Mesenchymal stem cell (in vitro differentiated cells and primary cell): ENCODE measurements at regions not wholly inside any gene's neighbourhood (a gene's known extent, or its start where the extent isn't known, plus 50 kb on each side); places are given as distances from the start of the nearest gene placed in this dataset.

Source experiments
- DNase-seq: peaks from one replicate; pipeline ENCODE4 v3.0.0-alpha.2; 2013
- H2AFZ ChIP-seq: one replicate; pipeline ENCODE4 v1.6.1; 2013; ENCODE audit warnings: low read depth, mild to moderate bottlenecking, control low read depth, inconsistent platforms, low read length, moderate library complexity
- H2AK5ac ChIP-seq: 2 replicates; pipeline ENCODE4 v1.6.1; 2013; ENCODE audit warnings: low read length, moderate library complexity, mild to moderate bottlenecking, inconsistent platforms; ENCODE audit not compliant: severe bottlenecking
- H2BK120ac ChIP-seq: one replicate; pipeline ENCODE4 v1.6.1; 2013; ENCODE audit warnings: low read depth, mild to moderate bottlenecking, inconsistent platforms, low read length, moderate library complexity
- H2BK12ac ChIP-seq, 2 experiments: one replicate each; pipeline ENCODE4 v1.6.1; 2013; ENCODE audit warnings: inconsistent platforms in 2 of 2, low read length in 2 of 2, mild to moderate bottlenecking in 2 of 2, moderate library complexity in 2 of 2, control low read depth in 1 of 2
- H2BK15ac ChIP-seq: one replicate; pipeline ENCODE4 v1.6.1; 2013; ENCODE audit warnings: mild to moderate bottlenecking, low read depth, inconsistent platforms; ENCODE audit not compliant: poor library complexity, severe bottlenecking
- H2BK5ac ChIP-seq: 2 replicates; pipeline ENCODE4 v1.6.1; 2013; ENCODE audit warnings: low read depth, mild to moderate bottlenecking, low read length, control low read depth, inconsistent platforms; ENCODE audit not compliant: poor library complexity, severe bottlenecking
- H3K14ac ChIP-seq, 2 experiments: one replicate each; pipeline ENCODE4 v1.6.1; 2013; ENCODE audit warnings: inconsistent platforms in 2 of 2, low read length in 2 of 2, control low read depth in 1 of 2, mild to moderate bottlenecking in 1 of 2, moderate library complexity in 1 of 2
- H3K18ac ChIP-seq, 2 experiments: one replicate each; pipeline ENCODE4 v1.6.1; 2013; ENCODE audit warnings: inconsistent platforms in 2 of 2, low read length in 2 of 2, control low read depth in 1 of 2, low read depth in 1 of 2, mild to moderate bottlenecking in 1 of 2
- H3K23ac ChIP-seq, 2 experiments: one replicate each; pipeline ENCODE4 v1.6.1; 2013; ENCODE audit warnings: inconsistent platforms in 2 of 2, low read length in 2 of 2, mild to moderate bottlenecking in 2 of 2, moderate library complexity in 2 of 2, control low read depth in 1 of 2
- H3K27ac ChIP-seq: 2 replicates; pipeline ENCODE4 v1.5.1; 2013; ENCODE audit warnings: mild to moderate bottlenecking, moderate library complexity, low read length, control low read depth, inconsistent platforms; ENCODE audit not compliant: poor library complexity, severe bottlenecking
- H3K27me3 ChIP-seq, 2 experiments: 2 replicates each; pipeline versions ENCODE4 v1.6.1 to v1.7.0; 2013; ENCODE audit warnings: low read length in 2 of 2, mild to moderate bottlenecking in 2 of 2, moderate library complexity in 2 of 2, control low read depth in 1 of 2, inconsistent platforms in 1 of 2; ENCODE audit not compliant: control insufficient read depth in 1 of 2, insufficient read depth in 1 of 2
- H3K36me3 ChIP-seq, 2 experiments: 2 replicates each; pipeline versions ENCODE4 v1.6.1 to v1.7.0; 2013; ENCODE audit warnings: low read length in 2 of 2, control low read depth in 1 of 2, inconsistent platforms in 1 of 2, low read depth in 1 of 2, mild to moderate bottlenecking in 1 of 2; ENCODE audit not compliant: insufficient read depth in 2 of 2, control insufficient read depth in 1 of 2
- H3K4ac ChIP-seq, 2 experiments: one replicate each; pipeline ENCODE4 v1.6.1; 2013; ENCODE audit warnings: inconsistent platforms in 2 of 2, low read length in 2 of 2, mild to moderate bottlenecking in 2 of 2, moderate library complexity in 2 of 2, control low read depth in 1 of 2, low read depth in 1 of 2
- H3K4me1 ChIP-seq: 2 replicates; pipeline ENCODE4 v1.6.1; 2013; ENCODE audit warnings: low read depth, low read length, control low read depth; ENCODE audit not compliant: control insufficient read depth, insufficient read depth
- H3K4me2 ChIP-seq: 2 replicates; pipeline ENCODE4 v1.6.1; 2013; ENCODE audit warnings: low read length, mild to moderate bottlenecking, inconsistent platforms; ENCODE audit not compliant: poor library complexity, severe bottlenecking
- H3K4me3 ChIP-seq, 2 experiments: 2 replicates each; pipeline versions ENCODE4 v1.5.1 to v1.7.0; 2013; ENCODE audit warnings: low read length in 2 of 2, mild to moderate bottlenecking in 2 of 2, control low read depth in 1 of 2, low read depth in 1 of 2; ENCODE audit not compliant: insufficient read depth in 1 of 2
- H3K79me1 ChIP-seq: replicated peaks from 2 replicates; pipeline ENCODE4 v1.6.1; 2013; ENCODE audit warnings: mild to moderate bottlenecking, control low read depth, low read length, inconsistent platforms; ENCODE audit not compliant: poor library complexity, severe bottlenecking
- H3K9ac ChIP-seq: 2 replicates; pipeline ENCODE4 v1.7.0; 2013; ENCODE audit warnings: mild to moderate bottlenecking, low read length, moderate library complexity
- H3K9me3 ChIP-seq: 2 replicates; pipeline ENCODE4 v1.7.0; 2013; ENCODE audit warnings: mild to moderate bottlenecking, low read length; ENCODE audit not compliant: control insufficient read depth
- H4K8ac ChIP-seq: one replicate; pipeline ENCODE4 v1.6.1; 2013; ENCODE audit warnings: inconsistent platforms, mild to moderate bottlenecking, low read length, moderate library complexity
- H4K91ac ChIP-seq: one replicate; pipeline ENCODE4 v1.6.1; 2013; ENCODE audit warnings: mild to moderate bottlenecking, low read length, inconsistent platforms
- WGBS: methylation state at CpG from one replicate; pipeline ENCODE4 v1.1.7; 2013; ENCODE audit warnings: mixed read lengths; 5-methylcytosine and 5-hydroxymethylcytosine counted together

- H2BK15ac ChIP-seq: no peak overlapping the region
- H2BK5ac ChIP-seq: no peak overlapping the region
- no peak overlapping the region for H3K18ac ChIP-seq
- H4K8ac ChIP-seq: no peak overlapping the region
- H3K27ac ChIP-seq: no peak overlapping the region
- H3K27me3 ChIP-seq: no peaks in the 10 kb centered on the region
- H2AFZ ChIP-seq: no peak overlapping the region
- no peaks in the 10 kb centered on the region for H3K4me1 ChIP-seq
- H2BK120ac ChIP-seq: no peak overlapping the region
- H4K91ac ChIP-seq: no peak overlapping the region
- no peak overlapping the region for H3K14ac ChIP-seq
- no peak overlapping the region for H3K4me3 ChIP-seq
- no CpG with 5 or more reads among the region's 1 CpG for WGBS
- H3K9ac ChIP-seq: no peak overlapping the region
- no peak for DNase-seq
- H3K4me2 ChIP-seq: no peak overlapping the region
- H3K79me1 ChIP-seq: no peaks in the 10 kb centered on the region
- no peak overlapping the region for H2BK12ac ChIP-seq
- no peak overlapping the region for H3K23ac ChIP-seq
- H3K36me3 ChIP-seq: no peaks in the 10 kb centered on the region
- H2AK5ac ChIP-seq: no peak overlapping the region
- H3K4ac ChIP-seq: no peak overlapping the region
- H3K9me3 ChIP-seq: peaks cover under 1% of the 10 kb centered on the region
Measured at GRCh38 chr16:8476824-8477223, 113.5 kb downstream of the TMEM114 start.

GRCh38 chr16:8474587-8474986, 115.7 kb downstream of the TMEM114 start:
- H2BK120ac ChIP-seq: no peak overlapping the region
- no peak overlapping the region for H2BK15ac ChIP-seq
- H4K8ac ChIP-seq: no peak overlapping the region
- no peak overlapping the region for H2BK12ac ChIP-seq
- H3K4me2 ChIP-seq: no peak overlapping the region
- no peaks in the 10 kb centered on the region for H3K27me3 ChIP-seq
- no peak overlapping the region for H2BK5ac ChIP-seq
- no peak overlapping the region for H3K14ac ChIP-seq
- H3K9ac ChIP-seq: no peak overlapping the region
- WGBS: 55% methylated on average over 9 of the region's 9 CpGs
- H4K91ac ChIP-seq: no peak overlapping the region
- H3K18ac ChIP-seq: no peak overlapping the region
- H3K4me3 ChIP-seq: no peak overlapping the region
- H3K27ac ChIP-seq: no peak overlapping the region
- H3K9me3 ChIP-seq: no peaks in the 10 kb centered on the region
- H3K4me1 ChIP-seq: no peaks in the 10 kb centered on the region
- no peak for DNase-seq
- no peak overlapping the region for H2AK5ac ChIP-seq
- H3K36me3 ChIP-seq: no peaks in the 10 kb centered on the region
- no peak overlapping the region for H3K4ac ChIP-seq
- H3K23ac ChIP-seq: no peak overlapping the region
- no peaks in the 10 kb centered on the region for H3K79me1 ChIP-seq
- no peak overlapping the region for H2AFZ ChIP-seq

- Histone ChIP-seq H3K4ac (no peak overlapping the region), H3K4me2 (no peak overlapping the region), H3K4me1 (no peaks in the 10 kb centered on the region), H2BK120ac (no peak overlapping the region), H3K18ac (no peak overlapping the region), H2AK5ac (no peak overlapping the region), H4K8ac (no peak overlapping the region), H2BK5ac (no peak overlapping the region), H3K79me1 (no peaks in the 10 kb centered on the region), H2AFZ (no peak overlapping the region), H2BK12ac (no peak overlapping the region), H3K27ac (no peak overlapping the region), H3K9me3 (no peaks in the 10 kb centered on the region), H3K27me3 (no peaks in the 10 kb centered on the region), H4K91ac (no peak overlapping the region), H3K36me3 (no peaks in the 10 kb centered on the region), H2BK15ac (no peak overlapping the region), H3K9ac (no peak overlapping the region), H3K4me3 (no peak overlapping the region), H3K14ac (no peak overlapping the region), H3K23ac (no peak overlapping the region)
- no peak for DNase-seq
- WGBS: 60% methylated on average over 5 of the region's 7 CpGs
Measured at GRCh38 chr16:8469102-8469778, 121.1 kb downstream of the TMEM114 start.

GRCh38 chr16:8464979-8465378, 125.3 kb downstream of the TMEM114 start:
- no peak overlapping the region for H2BK12ac ChIP-seq
- H3K27ac ChIP-seq: no peak overlapping the region
- no peak overlapping the region for H4K8ac ChIP-seq
- H3K9me3 ChIP-seq: no peaks in the 10 kb centered on the region
- no peak overlapping the region for H2BK15ac ChIP-seq
- H4K91ac ChIP-seq: no peak overlapping the region
- no peak overlapping the region for H3K4me2 ChIP-seq
- no peak overlapping the region for H3K4ac ChIP-seq
- no peak overlapping the region for H2BK5ac ChIP-seq
- no peak overlapping the region for H3K4me3 ChIP-seq
- 0% methylated on average over 1 of the region's 1 CpG for WGBS
- H2AFZ ChIP-seq: no peak overlapping the region
- no peak overlapping the region for H3K18ac ChIP-seq
- no peak overlapping the region for H3K14ac ChIP-seq
- H3K36me3 ChIP-seq: no peaks in the 10 kb centered on the region
- DNase-seq: no peak
- no peaks in the 10 kb centered on the region for H3K4me1 ChIP-seq
- no peaks in the 10 kb centered on the region for H3K79me1 ChIP-seq
- no peak overlapping the region for H2AK5ac ChIP-seq
- no peaks in the 10 kb centered on the region for H3K27me3 ChIP-seq
- H3K23ac ChIP-seq: no peak overlapping the region
- no peak overlapping the region for H3K9ac ChIP-seq
- H2BK120ac ChIP-seq: no peak overlapping the region
